ENCODE measurements at regions not wholly inside any gene's neighbourhood (a gene's known extent, or its start where the extent isn't known, plus 50 kb on each side); places are given as distances from the start of the nearest gene placed in this dataset.

DNA sequence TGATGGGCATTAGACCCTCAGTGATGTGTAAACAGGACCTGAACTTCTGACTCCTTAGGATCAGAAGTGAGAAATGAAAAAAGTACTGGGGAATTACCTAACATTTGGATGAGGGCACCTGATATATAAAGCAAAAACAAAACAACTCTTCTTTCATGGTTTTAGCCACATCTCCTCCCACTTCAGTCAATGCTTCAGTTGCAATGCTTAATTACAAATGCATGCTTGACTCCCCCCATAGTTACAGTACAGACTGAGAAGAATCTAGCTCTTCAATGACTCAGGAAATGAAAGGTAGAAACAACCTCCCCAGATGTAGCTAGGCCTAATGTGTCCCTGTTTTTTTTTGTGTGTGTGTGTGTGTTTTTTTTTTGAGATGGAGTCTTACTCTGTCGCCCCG lies 276.8 kb upstream of the POU3F3 start:
- Histone ChIP-seq H3K36me3 (ENCODE audit: control insufficient read depth in 2 of 2, insufficient read depth in 2 of 2, low read length in 1 of 2) (no peaks in the 10 kb centered on the region), H3K27me3 (ENCODE audit: control insufficient read depth in 1 of 2, insufficient read depth in 2 of 2, low read length in 2 of 2) (no peaks in the 10 kb centered on the region)
- 100% methylated on average over 2 of the region's 2 CpGs for WGBS, 2 donors

DNA sequence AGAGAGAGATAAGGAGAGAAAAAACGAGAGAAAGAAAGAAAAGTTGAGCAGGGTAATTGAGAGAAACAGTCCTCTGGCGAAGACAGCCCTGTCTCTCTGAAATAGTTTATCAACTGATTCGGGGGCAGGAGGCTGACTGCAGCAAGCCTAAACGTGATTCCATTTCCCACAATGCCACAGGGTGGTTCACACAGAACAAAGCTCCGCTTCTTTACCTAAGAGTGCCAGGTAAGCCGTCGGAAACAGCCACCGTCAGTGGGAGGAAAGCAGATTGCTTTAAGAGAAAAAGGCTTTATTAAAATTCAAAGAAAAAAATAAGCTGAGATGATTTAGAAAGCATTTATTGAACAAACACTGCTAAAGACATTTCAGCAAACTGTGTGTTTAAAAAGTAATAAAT lies 271.4 kb upstream of the POU3F3 start:
- WGBS, 2 donors: 38 to 46% methylated on average over 8 of the region's 8 CpGs
- Histone ChIP-seq H3K4me3 (ENCODE audit: low read depth in 1 of 2, low read length in 2 of 2) (no peak overlapping the region), H3K9me3 (ENCODE audit: control insufficient read depth in 2 of 2, insufficient read depth in 1 of 2, low read depth in 1 of 2, low read length in 1 of 2) (peaks cover 0 to 2% of the 10 kb centered on the region in 2 donors), H3K27ac (ENCODE audit: low read depth in 2 of 2, low read length in 1 of 2) (no peak overlapping the region), H3K4me1 (ENCODE audit: control insufficient read depth in 2 of 2, insufficient read depth in 2 of 2, low read length in 1 of 2) (no peaks in the 10 kb centered on the region), H3K27me3 (ENCODE audit: control insufficient read depth in 1 of 2, insufficient read depth in 2 of 2, low read length in 2 of 2) (no peaks in the 10 kb centered on the region), H3K36me3 (ENCODE audit: control insufficient read depth in 2 of 2, insufficient read depth in 2 of 2, low read length in 1 of 2) (no peaks in the 10 kb centered on the region)

More for the DNA sequence above, 276.8 kb upstream of the POU3F3 start:
- H3K4me3 ChIP-seq (ENCODE audit: low read depth in 1 of 2, low read length in 2 of 2): no peak overlapping the region
- H3K4me1 ChIP-seq (ENCODE audit: control insufficient read depth in 2 of 2, insufficient read depth in 2 of 2, low read length in 1 of 2): no peaks in the 10 kb centered on the region
- peaks cover 0 to 3% of the 10 kb centered on the region in 2 donors for H3K9me3 ChIP-seq (ENCODE audit: control insufficient read depth in 2 of 2, insufficient read depth in 1 of 2, low read depth in 1 of 2, low read length in 1 of 2)
- H3K27ac ChIP-seq (ENCODE audit: low read depth in 2 of 2, low read length in 1 of 2): no peak overlapping the region

DNA sequence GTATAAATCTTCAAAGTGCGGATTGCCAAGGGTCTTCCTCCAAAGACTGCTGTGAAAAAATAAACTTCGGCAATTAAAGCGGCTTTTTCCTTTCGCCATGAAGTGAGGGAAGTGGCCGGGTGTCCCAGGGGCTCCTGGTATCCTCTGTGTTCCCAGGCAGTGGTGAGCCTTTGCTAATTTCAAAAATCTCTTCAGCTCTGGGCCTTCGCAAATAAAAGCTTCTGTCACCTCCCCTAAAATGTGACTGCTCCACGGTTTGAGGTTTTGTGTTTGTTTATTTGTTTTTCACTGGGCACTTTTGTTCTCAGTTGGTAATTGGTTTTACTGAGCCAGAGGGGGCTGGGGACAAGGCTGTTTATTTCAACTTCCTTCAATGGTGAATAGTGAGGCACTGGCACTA lies 270.1 kb upstream of the POU3F3 start:
- no peaks in the 10 kb centered on the region for H3K4me1 ChIP-seq (ENCODE audit: control insufficient read depth in 2 of 2, insufficient read depth in 2 of 2, low read length in 1 of 2)
- H3K9me3 ChIP-seq (ENCODE audit: control insufficient read depth in 2 of 2, insufficient read depth in 1 of 2, low read depth in 1 of 2, low read length in 1 of 2): peaks cover 0 to 2% of the 10 kb centered on the region in 2 donors
- 67 to 69% methylated on average over 7 of the region's 7 CpGs for WGBS, 2 donors
- H3K36me3 ChIP-seq (ENCODE audit: control insufficient read depth in 2 of 2, insufficient read depth in 2 of 2, low read length in 1 of 2): no peaks in the 10 kb centered on the region
- H3K27me3 ChIP-seq (ENCODE audit: control insufficient read depth in 1 of 2, insufficient read depth in 2 of 2, low read length in 2 of 2): no peaks in the 10 kb centered on the region
- no peak overlapping the region for H3K27ac ChIP-seq (ENCODE audit: low read depth in 2 of 2, low read length in 1 of 2)
- no peak overlapping the region for H3K4me3 ChIP-seq (ENCODE audit: low read depth in 1 of 2, low read length in 2 of 2)

- 75 to 81% methylated on average over 4 of the region's 4 CpGs for WGBS, 2 donors
- Histone ChIP-seq H3K9me3 (ENCODE audit: control insufficient read depth in 2 of 2, insufficient read depth in 1 of 2, low read depth in 1 of 2, low read length in 1 of 2) (peaks cover 2 to 4% of the 10 kb centered on the region in 2 donors), H3K27me3 (ENCODE audit: control insufficient read depth in 1 of 2, insufficient read depth in 2 of 2, low read length in 2 of 2) (no peaks in the 10 kb centered on the region), H3K27ac (ENCODE audit: low read depth in 2 of 2, low read length in 1 of 2) (no peak overlapping the region), H3K36me3 (ENCODE audit: control insufficient read depth in 2 of 2, insufficient read depth in 2 of 2, low read length in 1 of 2) (no peaks in the 10 kb centered on the region), H3K4me1 (ENCODE audit: control insufficient read depth in 2 of 2, insufficient read depth in 2 of 2, low read length in 1 of 2) (no peaks in the 10 kb centered on the region), H3K4me3 (ENCODE audit: low read depth in 1 of 2, low read length in 2 of 2) (no peak overlapping the region)
Measured at GRCh38 chr2:104584393-104584792, 269.5 kb upstream of the POU3F3 start.

DNA sequence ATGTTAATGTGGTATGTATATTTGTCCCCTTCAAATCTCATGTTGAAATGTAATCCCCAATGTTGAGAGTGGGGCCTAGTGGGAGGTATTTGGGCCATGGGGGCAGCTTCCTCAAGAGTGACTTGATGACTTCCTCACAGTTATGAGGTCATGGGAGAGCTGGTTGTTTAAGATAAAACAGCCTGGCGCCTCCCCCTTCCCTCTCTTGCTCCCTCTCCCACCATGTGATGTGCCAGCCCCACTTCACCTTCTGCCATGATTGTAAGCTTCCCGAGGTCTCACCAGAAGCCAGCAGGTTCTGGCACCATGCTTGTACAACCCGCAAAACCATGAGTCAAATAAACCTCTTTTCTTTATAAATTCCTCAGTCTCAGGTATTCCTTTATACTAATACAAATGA lies 258.3 kb upstream of the POU3F3 start:
- H3K4me3 ChIP-seq (ENCODE audit: low read depth in 1 of 2, low read length in 2 of 2): no peak overlapping the region
- H3K4me1 ChIP-seq (ENCODE audit: control insufficient read depth in 2 of 2, insufficient read depth in 2 of 2, low read length in 1 of 2): no peaks in the 10 kb centered on the region
- H3K27ac ChIP-seq (ENCODE audit: low read depth in 2 of 2, low read length in 1 of 2): no peak overlapping the region
- no peaks in the 10 kb centered on the region for H3K36me3 ChIP-seq (ENCODE audit: control insufficient read depth in 2 of 2, insufficient read depth in 2 of 2, low read length in 1 of 2)
- 89 to 96% methylated on average over 3 of the region's 3 CpGs for WGBS, 2 donors
- peaks cover 2 to 4% of the 10 kb centered on the region in 2 donors for H3K9me3 ChIP-seq (ENCODE audit: control insufficient read depth in 2 of 2, insufficient read depth in 1 of 2, low read depth in 1 of 2, low read length in 1 of 2)
- H3K27me3 ChIP-seq (ENCODE audit: control insufficient read depth in 1 of 2, insufficient read depth in 2 of 2, low read length in 2 of 2): no peaks in the 10 kb centered on the region

GRCh38 chr2:104597942-104598341 lies 256.0 kb upstream of the POU3F3 start:
- whole genome bisulfite sequencing, 2 donors: 81 to 83% methylated on average over 2 of the region's 2 CpGs
- Histone ChIP-seq H3K36me3 (ENCODE audit: control insufficient read depth in 2 of 2, insufficient read depth in 2 of 2, low read length in 1 of 2) (no peaks in the 10 kb centered on the region), H3K4me3 (ENCODE audit: low read depth in 1 of 2, low read length in 2 of 2) (no peak overlapping the region), H3K4me1 (ENCODE audit: control insufficient read depth in 2 of 2, insufficient read depth in 2 of 2, low read length in 1 of 2) (no peaks in the 10 kb centered on the region), H3K27ac (ENCODE audit: low read depth in 2 of 2, low read length in 1 of 2) (no peak overlapping the region), H3K9me3 (ENCODE audit: control insufficient read depth in 2 of 2, insufficient read depth in 1 of 2, low read depth in 1 of 2, low read length in 1 of 2) (peaks cover 0 to under 1% of the 10 kb centered on the region in 2 donors), H3K27me3 (ENCODE audit: control insufficient read depth in 1 of 2, insufficient read depth in 2 of 2, low read length in 2 of 2) (no peaks in the 10 kb centered on the region)

GRCh38 chr2:104598636-104599035 lies 255.3 kb upstream of the POU3F3 start:
- WGBS, 2 donors: 91 to 94% methylated on average over 6 of the region's 6 CpGs
- no peaks in the 10 kb centered on the region for H3K27me3 ChIP-seq (ENCODE audit: control insufficient read depth in 1 of 2, insufficient read depth in 2 of 2, low read length in 2 of 2)

DNA sequence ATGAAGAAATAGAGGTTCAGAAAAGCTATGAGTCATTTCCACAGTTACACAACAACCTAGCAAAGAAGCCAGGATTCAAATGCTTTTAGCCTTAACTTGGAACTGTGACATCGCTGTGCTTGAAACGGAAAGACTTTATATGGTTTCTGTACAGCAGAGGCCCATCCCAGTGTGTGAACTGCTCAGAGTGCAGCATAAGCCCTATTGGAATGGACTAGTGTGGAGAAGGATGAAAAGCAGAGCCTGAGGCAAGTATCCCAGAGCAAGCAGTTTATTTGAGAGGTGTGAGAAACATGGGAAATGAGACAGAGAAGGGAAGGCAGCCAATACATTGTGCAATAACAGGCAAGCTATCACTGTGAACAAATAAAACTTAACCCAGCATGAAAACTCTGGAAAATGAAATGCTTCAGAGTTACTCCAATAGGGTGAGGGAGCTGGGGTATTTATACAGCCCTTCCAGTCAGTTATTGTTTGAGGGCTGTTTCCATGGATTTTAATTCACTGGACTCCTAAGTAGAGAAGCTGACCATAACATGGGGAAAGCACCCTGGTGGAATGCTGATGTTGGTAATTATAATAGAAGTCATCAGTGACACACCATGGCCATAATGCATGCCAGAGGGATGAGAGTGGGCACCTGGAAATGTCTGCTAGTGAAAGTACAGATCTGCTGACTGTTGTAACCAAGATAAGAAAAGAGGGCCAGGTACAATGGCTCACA lies 254.0 kb upstream of the POU3F3 start:
- Histone ChIP-seq H3K9me3 (ENCODE audit: control insufficient read depth in 2 of 2, insufficient read depth in 1 of 2, low read depth in 1 of 2, low read length in 1 of 2) (no peaks in the 10 kb centered on the region), H3K4me1 (ENCODE audit: control insufficient read depth in 2 of 2, insufficient read depth in 2 of 2, low read length in 1 of 2) (no peaks in the 10 kb centered on the region), H3K27ac (ENCODE audit: low read depth in 2 of 2, low read length in 1 of 2) (no peak overlapping the region), H3K4me3 (ENCODE audit: low read depth in 1 of 2, low read length in 2 of 2) (no peak overlapping the region), H3K36me3 (ENCODE audit: control insufficient read depth in 2 of 2, insufficient read depth in 2 of 2, low read length in 1 of 2) (no peaks in the 10 kb centered on the region), H3K27me3 (ENCODE audit: control insufficient read depth in 1 of 2, insufficient read depth in 2 of 2, low read length in 2 of 2) (no peaks in the 10 kb centered on the region)
- 73 to 77% methylated on average over 2 of the region's 2 CpGs for WGBS, 2 donors

More at GRCh38 chr2:104598636-104599035, 255.3 kb upstream of the POU3F3 start:
- Histone ChIP-seq H3K27ac (ENCODE audit: low read depth in 2 of 2, low read length in 1 of 2) (no peak overlapping the region), H3K9me3 (ENCODE audit: control insufficient read depth in 2 of 2, insufficient read depth in 1 of 2, low read depth in 1 of 2, low read length in 1 of 2) (no peaks in the 10 kb centered on the region), H3K4me1 (ENCODE audit: control insufficient read depth in 2 of 2, insufficient read depth in 2 of 2, low read length in 1 of 2) (no peaks in the 10 kb centered on the region), H3K36me3 (ENCODE audit: control insufficient read depth in 2 of 2, insufficient read depth in 2 of 2, low read length in 1 of 2) (no peaks in the 10 kb centered on the region), H3K4me3 (ENCODE audit: low read depth in 1 of 2, low read length in 2 of 2) (no peak overlapping the region)

DNA sequence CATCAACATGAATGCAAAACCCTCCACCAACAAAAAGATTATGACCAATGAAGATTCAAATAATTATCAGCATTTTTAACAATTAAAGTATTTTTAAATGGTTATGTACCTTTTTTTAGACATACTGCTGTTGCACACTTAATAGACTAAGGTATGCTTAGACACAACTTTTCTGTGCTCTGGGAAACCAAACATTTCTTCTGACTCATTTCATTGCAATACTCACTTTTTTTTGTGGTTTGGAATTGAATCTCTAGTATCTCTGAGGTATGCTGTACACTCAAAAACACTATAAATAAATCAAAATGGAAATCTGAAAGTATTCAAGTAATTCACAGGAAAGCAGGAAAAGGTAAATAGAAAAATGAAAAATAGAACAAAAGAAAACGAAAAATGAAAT lies 247.9 kb upstream of the POU3F3 start:
- Histone ChIP-seq H3K4me3 (ENCODE audit: low read depth in 1 of 2, low read length in 2 of 2) (no peak overlapping the region), H3K9me3 (ENCODE audit: control insufficient read depth in 2 of 2, insufficient read depth in 1 of 2, low read depth in 1 of 2, low read length in 1 of 2) (no peaks in the 10 kb centered on the region), H3K36me3 (ENCODE audit: control insufficient read depth in 2 of 2, insufficient read depth in 2 of 2, low read length in 1 of 2) (no peaks in the 10 kb centered on the region), H3K4me1 (ENCODE audit: control insufficient read depth in 2 of 2, insufficient read depth in 2 of 2, low read length in 1 of 2) (no peaks in the 10 kb centered on the region), H3K27ac (ENCODE audit: low read depth in 2 of 2, low read length in 1 of 2) (no peak overlapping the region), H3K27me3 (ENCODE audit: control insufficient read depth in 1 of 2, insufficient read depth in 2 of 2, low read length in 2 of 2) (no peaks in the 10 kb centered on the region)
- WGBS, 2 donors: 65 to 68% methylated on average over 1 of the region's 1 CpG

GRCh38 chr2:104616856-104617255 lies 237.1 kb upstream of the POU3F3 start:
- H3K36me3 ChIP-seq (ENCODE audit: control insufficient read depth in 2 of 2, insufficient read depth in 2 of 2, low read length in 1 of 2): no peaks in the 10 kb centered on the region
- 78 to 83% methylated on average over 3 of the region's 3 CpGs for WGBS, 2 donors
- no peak overlapping the region for H3K4me3 ChIP-seq (ENCODE audit: low read depth in 1 of 2, low read length in 2 of 2)
- H3K9me3 ChIP-seq (ENCODE audit: control insufficient read depth in 2 of 2, insufficient read depth in 1 of 2, low read depth in 1 of 2, low read length in 1 of 2): no peaks in the 10 kb centered on the region
- no peak overlapping the region for H3K27ac ChIP-seq (ENCODE audit: low read depth in 2 of 2, low read length in 1 of 2)
- no peaks in the 10 kb centered on the region for H3K4me1 ChIP-seq (ENCODE audit: control insufficient read depth in 2 of 2, insufficient read depth in 2 of 2, low read length in 1 of 2)
- H3K27me3 ChIP-seq (ENCODE audit: control insufficient read depth in 1 of 2, insufficient read depth in 2 of 2, low read length in 2 of 2): no peaks in the 10 kb centered on the region
